GM23248 (cell line): ENCODE measurements at regions not wholly inside any gene's neighbourhood (a gene's known extent, or its start where the extent isn't known, plus 50 kb on each side); places are given as distances from the start of the nearest gene placed in this dataset.

Experiments
- EZH2 ChIP-seq: fragments of 200-600 bp; sonication (generic); IDR thresholded peaks from 2 replicates; pipeline ENCODE4 v1.6.1; 2018; ENCODE audit warnings: antibody characterized with exemption, mild to moderate bottlenecking; ENCODE audit not compliant: insufficient read depth, poor library complexity, severe bottlenecking
- EZH2phosphoT487 ChIP-seq: fragments of 200-600 bp; sonication (generic); IDR thresholded peaks from 2 replicates; pipeline ENCODE4 v1.6.1; 2018; ENCODE audit warnings: antibody characterized with exemption, moderate library complexity, mild to moderate bottlenecking, low read depth; ENCODE audit not compliant: insufficient read depth

- TF ChIP-seq EZH2phosphoT487 (no peak), EZH2 (no peak)
Measured at GRCh38 chr6:95142661-95143335, 434.5 kb upstream of the MANEA start.
